K562 (cell line): ENCODE measurements at regions not wholly inside any gene's neighbourhood (a gene's known extent, or its start where the extent isn't known, plus 50 kb on each side); places are given as distances from the start of the nearest gene placed in this dataset.

ENCODE experiments used
- C11orf30 ChIP-seq: fragments of 450-650 bp; IDR thresholded peaks from 2 replicates; pipeline ENCODE4 v1.6.1; 2016; ENCODE audit warnings: low read depth, mild to moderate bottlenecking
- CHD2 ChIP-seq: IDR thresholded peaks from 2 replicates; pipeline ENCODE4 v1.6.1; 2011; ENCODE audit warnings: low read depth, low read length
- CTCF ChIP-seq, 3 experiments: IDR thresholded peaks in 2 of 3; conservative IDR thresholded peaks in 1 of 3; 2 replicates each; pipeline ENCODE4 v1.5.1; 2011 to 2012; ENCODE audit warnings: low read length in 3 of 3, mild to moderate bottlenecking in 3 of 3, control low read depth in 2 of 3, improper control_type of control experiment in 1 of 3, inconsistent platforms in 1 of 3, low read depth in 1 of 3, mixed read lengths in 1 of 3, moderate library complexity in 1 of 3; ENCODE audit not compliant: insufficient read depth in 2 of 3
- EP300 ChIP-seq: IDR thresholded peaks from 2 replicates; pipeline ENCODE4 v1.6.1; 2012; ENCODE audit warnings: low read length, improper control_type of control experiment
- NCOA4 ChIP-seq: fragments of 450-650 bp; IDR thresholded peaks from 2 replicates; pipeline ENCODE4 v1.6.1; 2018; ENCODE audit warnings: mild to moderate bottlenecking; ENCODE audit not compliant: partially characterized antibody
- POLR2A ChIP-seq: fragments of 450-650 bp; conservative IDR thresholded peaks from 2 replicates; pipeline ENCODE4 v1.6.1; 2016
- POLR2AphosphoS5 ChIP-seq: IDR thresholded peaks from 2 replicates; pipeline ENCODE4 v1.6.1; 2011; ENCODE audit warnings: mild to moderate bottlenecking, low read depth, low read length, moderate library complexity; ENCODE audit not compliant: control insufficient read depth, insufficient read depth
- PRMT5 ChIP-seq: sonication (generic); formaldehyde crosslinking; IDR thresholded peaks from 2 replicates; pipeline ENCODE4 v1.5.0; 2020; ENCODE audit warnings: missing genetic modification reagents
- WHSC1 ChIP-seq: IDR thresholded peaks from one replicate; pipeline ENCODE4 v1.6.1; 2012; ENCODE audit warnings: low read length, control low read depth, inconsistent platforms
- ZBTB12 ChIP-seq: fragments of 250-450 bp; sonication (Bioruptor Pico); IDR thresholded peaks from 2 replicates; pipeline ENCODE4 v1.4.0; 2020
- ZFP1 ChIP-seq: fragments of 450-650 bp; formaldehyde crosslinking; IDR thresholded peaks from 2 replicates; pipeline ENCODE4 v1.4.0; 2020; ENCODE audit warnings: mild to moderate bottlenecking, mixed read lengths
- ZNF280A ChIP-seq: fragments of 450-650 bp; IDR thresholded peaks from 2 replicates; pipeline ENCODE4 v1.6.1; 2018; ENCODE audit warnings: mild to moderate bottlenecking, low read depth; ENCODE audit not compliant: partially characterized antibody
- ZNF780A ChIP-seq: fragments of 250-450 bp; sonication (Bioruptor Pico); IDR thresholded peaks from 2 replicates; pipeline ENCODE4 v1.5.0; 2021; ENCODE audit warnings: mild to moderate bottlenecking

- TF ChIP-seq C11orf30 (no peak), ZNF280A (no peak), ZBTB12 (CRISPR knock-in tag) (no peak), CHD2 (no peak), ZFP1 (no peak), POLR2AphosphoS5 (no peak), CTCF (IDR thresholded peaks at IDR 0.05 in 2 of 3, conservative IDR thresholded peaks at IDR 0.05 in 1 of 3; ENCODE audit: insufficient read depth in 2 of 3, low read depth in 1 of 3, low read length in 3 of 3) (no peak), ZNF780A (no peak), EP300 (no peak), WHSC1 (no peak), NCOA4 (no peak), POLR2A (no peak), PRMT5 (CRISPR knock-in tag) (no peak)
Observed at GRCh38 chr5:136754216-136754615, 388.9 kb upstream of the TRPC7 start.
